HUDEP-2 (cell line): ENCODE measurements at regions not wholly inside any gene's neighbourhood (a gene's known extent, or its start where the extent isn't known, plus 50 kb on each side); places are given as distances from the start of the nearest gene placed in this dataset.

Experiments used
- DNase-seq, 76 experiments: peaks; one replicate each; lab custom pipeline; 2025; ENCODE audit not compliant: unreplicated experiment in 76 of 76; lab: John Stamatoyannopoulos, UW

GRCh38 chr3:164192974-164193373 lies 885.3 kb downstream of the SI start:
- DNase-seq, result no peak

- DNase-seq, result no peak
Observed at GRCh38 chr3:164190566-164190965, 887.7 kb downstream of the SI start.

GRCh38 chr3:164186095-164186494 lies 892.2 kb downstream of the SI start:
- DNase-seq, result no peak

GRCh38 chr3:164179110-164179774 lies 899.1 kb downstream of the SI start:
- DNase-seq, result no peak

GRCh38 chr3:164174059-164174458 lies 904.2 kb downstream of the SI start:
- no peak for DNase-seq

GRCh38 chr3:164155400-164155799 lies 922.9 kb downstream of the SI start:
- DNase-seq, result no peak

GRCh38 chr3:164144824-164145223 lies 933.5 kb downstream of the SI start:
- DNase-seq, result no peak

GRCh38 chr3:164132878-164133277 lies 945.4 kb downstream of the SI start:
- no peak for DNase-seq

- no peak for DNase-seq
Observed at GRCh38 chr3:164113371-164114332, 964.6 kb downstream of the SI start.

- DNase-seq, result no peak
Observed at GRCh38 chr3:164096352-164096751, 981.9 kb downstream of the SI start.

- DNase-seq, result no peak
Observed at GRCh38 chr3:164095949-164096348, 982.3 kb downstream of the SI start.

GRCh38 chr3:164095279-164095678 lies 983.0 kb downstream of the SI start:
- no peak for DNase-seq

GRCh38 chr3:164094546-164094945 lies 983.8 kb downstream of the SI start:
- no peak for DNase-seq

GRCh38 chr3:164080208-164080607 lies 998.1 kb downstream of the SI start:
- DNase-seq, result no peak

GRCh38 chr3:164064298-164064697 lies 1014.0 kb downstream of the SI start:
- DNase-seq, result no peak

- DNase-seq, result no peak
Observed at GRCh38 chr3:164060923-164061322, 1017.4 kb downstream of the SI start.

GRCh38 chr3:164049847-164050246 lies 1028.4 kb downstream of the SI start:
- DNase-seq, result no peak

- no peak for DNase-seq
Observed at GRCh38 chr3:164048451-164048850, 1029.8 kb downstream of the SI start.

GRCh38 chr3:164040991-164041390 lies 1037.3 kb downstream of the SI start:
- DNase-seq, result no peak

GRCh38 chr3:164030194-164030593 lies 1048.1 kb downstream of the SI start:
- no peak for DNase-seq

- no peak for DNase-seq
Observed at GRCh38 chr3:164024786-164025185, 1053.5 kb downstream of the SI start.

GRCh38 chr3:164023480-164023879 lies 1054.8 kb downstream of the SI start:
- no peak for DNase-seq
